ENCODE measurements at regions not wholly inside any gene's neighbourhood (a gene's known extent, or its start where the extent isn't known, plus 50 kb on each side); places are given as distances from the start of the nearest gene placed in this dataset.

DNA sequence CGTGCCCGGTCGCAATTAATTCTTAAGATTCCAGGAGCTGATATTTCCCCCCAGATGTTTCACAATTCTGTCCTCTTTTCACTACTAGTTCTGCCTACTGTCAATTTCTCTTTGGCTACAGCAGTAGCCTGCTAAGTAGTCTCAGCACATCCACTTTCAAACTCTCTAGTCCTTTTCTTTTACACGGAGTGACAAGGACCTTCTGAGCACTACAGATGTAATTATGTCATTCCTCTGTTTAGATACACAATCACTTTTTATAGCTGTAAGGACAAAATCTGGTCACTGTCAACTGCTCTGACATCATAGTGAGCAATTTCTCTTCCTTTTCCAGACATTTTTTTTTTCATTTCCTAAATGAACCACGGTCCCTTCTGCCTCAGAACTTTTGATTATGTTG, 421.7 kb upstream of the CHRM3 start:
- Histone ChIP-seq H3K4me3 (ENCODE audit: low read depth, low read length) (no peak overlapping the region), H3K4me1 (ENCODE audit: control insufficient read depth, insufficient read depth, low read length) (no peaks in the 10 kb centered on the region), H3K36me3 (ENCODE audit: control insufficient read depth in 2 of 2, insufficient read depth in 1 of 2, low read length in 2 of 2) (no peaks in the 10 kb centered on the region), H3K9me3 (ENCODE audit: control insufficient read depth, insufficient read depth, low read depth, low read length) (no peaks in the 10 kb centered on the region), H3K27ac (ENCODE audit: extremely low read depth, low read depth, low read length) (no peak overlapping the region)
- POLR2A ChIA-PET, result no interaction called here
- CTCF ChIA-PET, result no interaction called here
- TF ChIP-seq BCL11B (tag by site-specific recombination; IDR thresholded peaks at IDR 0.05; ENCODE audit: low read depth) (no peak), KLF10 (tag by site-specific recombination; IDR thresholded peaks at IDR 0.05) (no peak), ZNF155 (tag by site-specific recombination; IDR thresholded peaks at IDR 0.05) (no peak), ZNF404 (tag by site-specific recombination; IDR thresholded peaks at IDR 0.05) (no peak), ZNF133 (tag by site-specific recombination; IDR thresholded peaks at IDR 0.05) (no peak), KLF7 (tag by site-specific recombination; IDR thresholded peaks at IDR 0.05; ENCODE audit: borderline replicate concordance) (no peak), ZNF121 (tag by site-specific recombination; IDR thresholded peaks at IDR 0.05) (no peak), ZNF248 (tag by site-specific recombination; IDR thresholded peaks at IDR 0.05) (no peak), ZNF561 (tag by site-specific recombination; IDR thresholded peaks at IDR 0.05; ENCODE audit: borderline replicate concordance) (no peak), SP2 (tag by site-specific recombination; IDR thresholded peaks at IDR 0.05) (no peak), ZNF558 (tag by site-specific recombination; IDR thresholded peaks at IDR 0.05) (no peak), OSR2 (tag by site-specific recombination; IDR thresholded peaks at IDR 0.05) (no peak)
- TF ChIP-seq, protein P1, sequence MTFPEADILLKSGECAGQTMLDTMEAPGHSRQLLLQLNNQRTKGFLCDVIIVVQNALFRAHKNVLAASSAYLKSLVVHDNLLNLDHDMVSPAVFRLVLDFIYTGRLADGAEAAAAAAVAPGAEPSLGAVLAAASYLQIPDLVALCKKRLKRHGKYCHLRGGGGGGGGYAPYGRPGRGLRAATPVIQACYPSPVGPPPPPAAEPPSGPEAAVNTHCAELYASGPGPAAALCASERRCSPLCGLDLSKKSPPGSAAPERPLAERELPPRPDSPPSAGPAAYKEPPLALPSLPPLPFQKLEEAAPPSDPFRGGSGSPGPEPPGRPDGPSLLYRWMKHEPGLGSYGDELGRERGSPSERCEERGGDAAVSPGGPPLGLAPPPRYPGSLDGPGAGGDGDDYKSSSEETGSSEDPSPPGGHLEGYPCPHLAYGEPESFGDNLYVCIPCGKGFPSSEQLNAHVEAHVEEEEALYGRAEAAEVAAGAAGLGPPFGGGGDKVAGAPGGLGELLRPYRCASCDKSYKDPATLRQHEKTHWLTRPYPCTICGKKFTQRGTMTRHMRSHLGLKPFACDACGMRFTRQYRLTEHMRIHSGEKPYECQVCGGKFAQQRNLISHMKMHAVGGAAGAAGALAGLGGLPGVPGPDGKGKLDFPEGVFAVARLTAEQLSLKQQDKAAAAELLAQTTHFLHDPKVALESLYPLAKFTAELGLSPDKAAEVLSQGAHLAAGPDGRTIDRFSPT (tag by site-specific recombination; IDR thresholded peaks at IDR 0.05), result no peak
- TF ChIP-seq, protein P2, sequence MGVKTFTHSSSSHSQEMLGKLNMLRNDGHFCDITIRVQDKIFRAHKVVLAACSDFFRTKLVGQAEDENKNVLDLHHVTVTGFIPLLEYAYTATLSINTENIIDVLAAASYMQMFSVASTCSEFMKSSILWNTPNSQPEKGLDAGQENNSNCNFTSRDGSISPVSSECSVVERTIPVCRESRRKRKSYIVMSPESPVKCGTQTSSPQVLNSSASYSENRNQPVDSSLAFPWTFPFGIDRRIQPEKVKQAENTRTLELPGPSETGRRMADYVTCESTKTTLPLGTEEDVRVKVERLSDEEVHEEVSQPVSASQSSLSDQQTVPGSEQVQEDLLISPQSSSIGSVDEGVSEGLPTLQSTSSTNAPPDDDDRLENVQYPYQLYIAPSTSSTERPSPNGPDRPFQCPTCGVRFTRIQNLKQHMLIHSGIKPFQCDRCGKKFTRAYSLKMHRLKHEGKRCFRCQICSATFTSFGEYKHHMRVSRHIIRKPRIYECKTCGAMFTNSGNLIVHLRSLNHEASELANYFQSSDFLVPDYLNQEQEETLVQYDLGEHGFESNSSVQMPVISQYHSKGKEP (tag by site-specific recombination; IDR thresholded peaks at IDR 0.05), result no peak
- TF ChIP-seq, protein P3, sequence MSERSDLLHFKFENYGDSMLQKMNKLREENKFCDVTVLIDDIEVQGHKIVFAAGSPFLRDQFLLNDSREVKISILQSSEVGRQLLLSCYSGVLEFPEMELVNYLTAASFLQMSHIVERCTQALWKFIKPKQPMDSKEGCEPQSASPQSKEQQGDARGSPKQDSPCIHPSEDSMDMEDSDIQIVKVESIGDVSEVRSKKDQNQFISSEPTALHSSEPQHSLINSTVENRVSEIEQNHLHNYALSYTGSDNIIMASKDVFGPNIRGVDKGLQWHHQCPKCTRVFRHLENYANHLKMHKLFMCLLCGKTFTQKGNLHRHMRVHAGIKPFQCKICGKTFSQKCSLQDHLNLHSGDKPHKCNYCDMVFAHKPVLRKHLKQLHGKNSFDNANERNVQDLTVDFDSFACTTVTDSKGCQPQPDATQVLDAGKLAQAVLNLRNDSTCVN (tag by site-specific recombination; optimal IDR thresholded peaks at IDR 0.05), result no peak
- TF ChIP-seq, protein P4, sequence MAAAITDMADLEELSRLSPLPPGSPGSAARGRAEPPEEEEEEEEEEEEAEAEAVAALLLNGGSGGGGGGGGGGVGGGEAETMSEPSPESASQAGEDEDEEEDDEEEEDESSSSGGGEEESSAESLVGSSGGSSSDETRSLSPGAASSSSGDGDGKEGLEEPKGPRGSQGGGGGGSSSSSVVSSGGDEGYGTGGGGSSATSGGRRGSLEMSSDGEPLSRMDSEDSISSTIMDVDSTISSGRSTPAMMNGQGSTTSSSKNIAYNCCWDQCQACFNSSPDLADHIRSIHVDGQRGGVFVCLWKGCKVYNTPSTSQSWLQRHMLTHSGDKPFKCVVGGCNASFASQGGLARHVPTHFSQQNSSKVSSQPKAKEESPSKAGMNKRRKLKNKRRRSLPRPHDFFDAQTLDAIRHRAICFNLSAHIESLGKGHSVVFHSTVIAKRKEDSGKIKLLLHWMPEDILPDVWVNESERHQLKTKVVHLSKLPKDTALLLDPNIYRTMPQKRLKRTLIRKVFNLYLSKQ (tag by site-specific recombination; IDR thresholded peaks at IDR 0.05; ENCODE audit: borderline replicate concordance), result no peak

DNA sequence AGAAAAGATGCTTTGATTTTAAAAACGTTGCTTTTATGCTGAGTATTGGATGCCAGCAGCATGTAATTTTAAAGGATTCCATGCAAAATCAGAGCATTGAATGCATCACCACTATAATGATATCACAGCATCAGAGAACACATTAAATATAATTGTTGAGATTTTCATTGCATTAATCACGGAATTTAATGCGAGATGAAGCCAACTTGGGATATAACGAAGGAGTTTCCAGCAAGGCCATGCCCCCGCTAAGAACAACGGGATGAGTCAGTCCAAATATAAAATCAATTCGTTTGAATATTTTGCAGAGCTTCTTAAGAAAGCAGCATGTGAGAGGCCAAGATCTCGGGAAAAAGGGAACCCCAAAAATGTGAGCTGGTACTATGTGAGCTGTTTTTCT, 423.4 kb upstream of the CHRM3 start:
- ChIA-PET POLR2A (no interaction called here), CTCF (interaction anchor here (1.3 kb wide), 1 partner anchor 10 kb away, joined by 3 read pairs; no protein-coding TSS in a partner anchor)
- no peaks in the 10 kb centered on the region for H3K36me3 ChIP-seq (ENCODE audit: control insufficient read depth in 2 of 2, insufficient read depth in 1 of 2, low read length in 2 of 2)
- H3K4me3 ChIP-seq (ENCODE audit: low read depth, low read length), result no peak overlapping the region
- H3K9me3 ChIP-seq (ENCODE audit: control insufficient read depth, insufficient read depth, low read depth, low read length), result no peaks in the 10 kb centered on the region
- H3K4me1 ChIP-seq (ENCODE audit: control insufficient read depth, insufficient read depth, low read length), result no peaks in the 10 kb centered on the region
- no peak overlapping the region for H3K27ac ChIP-seq (ENCODE audit: extremely low read depth, low read depth, low read length)
- TF ChIP-seq ZNF48 (tag by site-specific recombination; IDR thresholded peaks at IDR 0.05) (no peak), ZNF843 (tag by site-specific recombination; IDR thresholded peaks at IDR 0.05) (no peak), ZNF221 (tag by site-specific recombination; IDR thresholded peaks at IDR 0.05; ENCODE audit: borderline replicate concordance) (no peak), ZNF768 (tag by site-specific recombination; IDR thresholded peaks at IDR 0.05) (no peak), ZNF629 (tag by site-specific recombination; IDR thresholded peaks at IDR 0.05) (no peak), ZNF211 (tag by site-specific recombination; IDR thresholded peaks at IDR 0.05; ENCODE audit: low read depth) (no peak), ZBTB21 (tag by site-specific recombination; IDR thresholded peaks at IDR 0.05) (no peak), TRIM28 (IDR thresholded peaks at IDR 0.05; ENCODE audit: borderline replicate concordance, low read length) (no peak), ZNF302 (tag by site-specific recombination; IDR thresholded peaks at IDR 0.05; ENCODE audit: low read depth) (no peak), ZNF341 (tag by site-specific recombination; IDR thresholded peaks at IDR 0.05; ENCODE audit: low read depth) (no peak)
- TF ChIP-seq, protein P5, sequence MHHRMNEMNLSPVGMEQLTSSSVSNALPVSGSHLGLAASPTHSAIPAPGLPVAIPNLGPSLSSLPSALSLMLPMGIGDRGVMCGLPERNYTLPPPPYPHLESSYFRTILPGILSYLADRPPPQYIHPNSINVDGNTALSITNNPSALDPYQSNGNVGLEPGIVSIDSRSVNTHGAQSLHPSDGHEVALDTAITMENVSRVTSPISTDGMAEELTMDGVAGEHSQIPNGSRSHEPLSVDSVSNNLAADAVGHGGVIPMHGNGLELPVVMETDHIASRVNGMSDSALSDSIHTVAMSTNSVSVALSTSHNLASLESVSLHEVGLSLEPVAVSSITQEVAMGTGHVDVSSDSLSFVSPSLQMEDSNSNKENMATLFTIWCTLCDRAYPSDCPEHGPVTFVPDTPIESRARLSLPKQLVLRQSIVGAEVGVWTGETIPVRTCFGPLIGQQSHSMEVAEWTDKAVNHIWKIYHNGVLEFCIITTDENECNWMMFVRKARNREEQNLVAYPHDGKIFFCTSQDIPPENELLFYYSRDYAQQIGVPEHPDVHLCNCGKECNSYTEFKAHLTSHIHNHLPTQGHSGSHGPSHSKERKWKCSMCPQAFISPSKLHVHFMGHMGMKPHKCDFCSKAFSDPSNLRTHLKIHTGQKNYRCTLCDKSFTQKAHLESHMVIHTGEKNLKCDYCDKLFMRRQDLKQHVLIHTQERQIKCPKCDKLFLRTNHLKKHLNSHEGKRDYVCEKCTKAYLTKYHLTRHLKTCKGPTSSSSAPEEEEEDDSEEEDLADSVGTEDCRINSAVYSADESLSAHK (tag by site-specific recombination; IDR thresholded peaks at IDR 0.05), result no peak
- TF ChIP-seq, protein P6, sequence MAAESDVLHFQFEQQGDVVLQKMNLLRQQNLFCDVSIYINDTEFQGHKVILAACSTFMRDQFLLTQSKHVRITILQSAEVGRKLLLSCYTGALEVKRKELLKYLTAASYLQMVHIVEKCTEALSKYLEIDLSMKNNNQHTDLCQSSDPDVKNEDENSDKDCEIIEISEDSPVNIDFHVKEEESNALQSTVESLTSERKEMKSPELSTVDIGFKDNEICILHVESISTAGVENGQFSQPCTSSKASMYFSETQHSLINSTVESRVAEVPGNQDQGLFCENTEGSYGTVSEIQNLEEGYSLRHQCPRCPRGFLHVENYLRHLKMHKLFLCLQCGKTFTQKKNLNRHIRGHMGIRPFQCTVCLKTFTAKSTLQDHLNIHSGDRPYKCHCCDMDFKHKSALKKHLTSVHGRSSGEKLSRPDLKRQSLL (tag by site-specific recombination; IDR thresholded peaks at IDR 0.05), result no peak
